Osteoblast (primary cell): ENCODE measurements at regions not wholly inside any gene's neighbourhood (a gene's known extent, or its start where the extent isn't known, plus 50 kb on each side); places are given as distances from the start of the nearest gene placed in this dataset.

ENCODE experiments used
- DNase-seq: peaks from one replicate; pipeline ENCODE4 v3.0.0; 2011; ENCODE audit warnings: low spot score, mixed read lengths; ENCODE audit not compliant: insufficient read length; ENCODE audit errors: missing footprints
- H2AFZ ChIP-seq: 2 replicates; pipeline ENCODE4 v1.6.0; 2011; ENCODE audit warnings: mild to moderate bottlenecking, low read length
- H3K27ac ChIP-seq: 2 replicates; pipeline ENCODE4 v1.5.1; 2011; ENCODE audit warnings: mild to moderate bottlenecking, low read depth, low read length, moderate library complexity
- H3K27me3 ChIP-seq: 2 replicates; pipeline ENCODE4 v1.6.0; 2012; ENCODE audit warnings: mild to moderate bottlenecking, control low read depth, inconsistent platforms, low read length, moderate library complexity; ENCODE audit not compliant: insufficient read depth
- H3K36me3 ChIP-seq: 2 replicates; pipeline ENCODE4 v1.5.1; 2011; ENCODE audit warnings: mild to moderate bottlenecking, low read length, control low read depth, moderate library complexity; ENCODE audit not compliant: insufficient read depth
- H3K4me1 ChIP-seq: 2 replicates; pipeline ENCODE4 v1.5.1; 2011; ENCODE audit warnings: mild to moderate bottlenecking, low read length, control low read depth, moderate library complexity; ENCODE audit not compliant: insufficient read depth
- H3K4me2 ChIP-seq: 2 replicates; pipeline ENCODE4 v1.6.0; 2011; ENCODE audit warnings: mild to moderate bottlenecking, low read length; ENCODE audit not compliant: insufficient read depth
- H3K4me3 ChIP-seq: fragments of 200-600 bp; sonication (generic); 3 replicates; pipeline ENCODE4 v1.5.1; 2012; ENCODE audit warnings: mild to moderate bottlenecking, low read length, inconsistent platforms; ENCODE audit not compliant: insufficient read depth
- H3K79me2 ChIP-seq: 2 replicates; pipeline ENCODE4 v1.6.0; 2012; ENCODE audit warnings: mild to moderate bottlenecking, low read length, control low read depth, inconsistent platforms; ENCODE audit not compliant: insufficient read depth
- H3K9me3 ChIP-seq: 2 replicates; pipeline ENCODE4 v1.5.1; 2011; ENCODE audit warnings: low read depth, low read length, control low read depth
- H4K20me1 ChIP-seq: 2 replicates; pipeline ENCODE4 v1.6.0; 2012; ENCODE audit warnings: mild to moderate bottlenecking, low read length, control low read depth; ENCODE audit not compliant: insufficient read depth
- TF ChIP-seq, protein P1 (sequence below): IDR thresholded peaks from 2 replicates; pipeline ENCODE4 v1.5.1; 2011; ENCODE audit warnings: mild to moderate bottlenecking, low read depth, low read length, moderate library complexity; ENCODE audit errors: extremely low read depth

DNA sequence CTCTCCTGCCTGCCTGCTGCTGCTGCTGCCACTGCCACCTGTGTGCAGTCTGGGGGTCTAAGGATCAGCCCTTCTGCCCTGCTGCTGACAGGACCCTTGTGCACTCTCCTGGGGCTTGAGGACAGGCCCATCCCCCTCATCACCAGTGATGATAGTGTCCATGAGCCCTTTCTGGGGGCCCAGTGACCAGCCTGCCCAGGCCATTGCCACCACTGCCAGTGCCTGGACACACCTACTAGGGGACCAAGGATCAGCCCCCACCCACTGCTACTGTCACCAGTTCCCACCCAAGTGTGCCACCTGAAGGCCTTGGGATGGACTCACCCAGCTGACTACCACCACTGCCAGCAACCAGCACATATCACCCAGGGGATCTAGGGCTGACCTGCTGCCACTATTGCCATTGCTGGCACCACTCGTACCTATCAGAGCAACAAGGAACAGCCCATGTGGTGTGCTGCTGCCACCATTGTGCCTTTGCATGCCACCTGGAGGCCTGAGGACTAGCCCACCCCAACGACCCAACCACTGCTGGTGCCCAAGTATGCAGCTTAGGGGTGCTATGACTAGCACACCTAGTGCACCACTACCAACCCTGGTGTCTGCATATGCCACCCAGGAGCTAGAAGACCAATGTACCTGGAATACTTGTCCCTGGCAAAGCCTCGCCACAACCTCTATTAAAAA lies 994.3 kb downstream of the PCDH17 start:
- DNase-seq = no peak
- no peak overlapping the region for H2AFZ ChIP-seq
- H3K79me2 ChIP-seq = no peaks in the 10 kb centered on the region
- H3K9me3 ChIP-seq = peaks cover 3% of the 10 kb centered on the region
- TF ChIP-seq, protein P1, sequence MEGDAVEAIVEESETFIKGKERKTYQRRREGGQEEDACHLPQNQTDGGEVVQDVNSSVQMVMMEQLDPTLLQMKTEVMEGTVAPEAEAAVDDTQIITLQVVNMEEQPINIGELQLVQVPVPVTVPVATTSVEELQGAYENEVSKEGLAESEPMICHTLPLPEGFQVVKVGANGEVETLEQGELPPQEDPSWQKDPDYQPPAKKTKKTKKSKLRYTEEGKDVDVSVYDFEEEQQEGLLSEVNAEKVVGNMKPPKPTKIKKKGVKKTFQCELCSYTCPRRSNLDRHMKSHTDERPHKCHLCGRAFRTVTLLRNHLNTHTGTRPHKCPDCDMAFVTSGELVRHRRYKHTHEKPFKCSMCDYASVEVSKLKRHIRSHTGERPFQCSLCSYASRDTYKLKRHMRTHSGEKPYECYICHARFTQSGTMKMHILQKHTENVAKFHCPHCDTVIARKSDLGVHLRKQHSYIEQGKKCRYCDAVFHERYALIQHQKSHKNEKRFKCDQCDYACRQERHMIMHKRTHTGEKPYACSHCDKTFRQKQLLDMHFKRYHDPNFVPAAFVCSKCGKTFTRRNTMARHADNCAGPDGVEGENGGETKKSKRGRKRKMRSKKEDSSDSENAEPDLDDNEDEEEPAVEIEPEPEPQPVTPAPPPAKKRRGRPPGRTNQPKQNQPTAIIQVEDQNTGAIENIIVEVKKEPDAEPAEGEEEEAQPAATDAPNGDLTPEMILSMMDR = no peak
- H3K27me3 ChIP-seq = no peaks in the 10 kb centered on the region
- no peaks in the 10 kb centered on the region for H3K36me3 ChIP-seq
- no peak overlapping the region for H3K27ac ChIP-seq
- H3K4me1 ChIP-seq = no peaks in the 10 kb centered on the region
- H4K20me1 ChIP-seq = no peaks in the 10 kb centered on the region
- H3K4me3 ChIP-seq = no peak overlapping the region
- H3K4me2 ChIP-seq = no peak overlapping the region

DNA sequence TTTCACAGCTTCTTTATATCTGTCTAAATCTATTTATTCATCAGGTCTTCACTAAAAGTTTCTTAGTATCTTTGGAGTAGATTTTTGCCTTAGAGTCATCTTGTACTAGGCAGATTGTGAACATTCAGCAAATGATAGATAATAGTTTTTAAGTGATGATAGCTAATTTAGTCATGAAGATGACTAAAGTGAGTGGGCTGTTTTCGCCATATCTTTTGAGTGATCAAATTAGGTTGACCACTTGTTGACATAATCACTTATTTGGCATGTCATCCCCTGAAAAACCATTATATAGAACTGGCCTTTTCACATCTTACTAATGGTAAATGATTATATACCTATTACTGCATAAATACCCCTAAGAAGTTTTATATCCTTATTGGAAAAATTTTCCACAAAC lies 999.2 kb downstream of the PCDH17 start:
- Histone ChIP-seq H3K4me1 (no peaks in the 10 kb centered on the region), H3K36me3 (no peaks in the 10 kb centered on the region), H3K9me3 (peaks cover 5% of the 10 kb centered on the region), H3K4me2 (no peak overlapping the region), H3K27me3 (no peaks in the 10 kb centered on the region), H2AFZ (no peak overlapping the region), H3K79me2 (no peaks in the 10 kb centered on the region), H3K27ac (no peak overlapping the region), H3K4me3 (no peak overlapping the region), H4K20me1 (no peaks in the 10 kb centered on the region)
- TF ChIP-seq, protein P1 = no peak
- no peak for DNase-seq

DNA sequence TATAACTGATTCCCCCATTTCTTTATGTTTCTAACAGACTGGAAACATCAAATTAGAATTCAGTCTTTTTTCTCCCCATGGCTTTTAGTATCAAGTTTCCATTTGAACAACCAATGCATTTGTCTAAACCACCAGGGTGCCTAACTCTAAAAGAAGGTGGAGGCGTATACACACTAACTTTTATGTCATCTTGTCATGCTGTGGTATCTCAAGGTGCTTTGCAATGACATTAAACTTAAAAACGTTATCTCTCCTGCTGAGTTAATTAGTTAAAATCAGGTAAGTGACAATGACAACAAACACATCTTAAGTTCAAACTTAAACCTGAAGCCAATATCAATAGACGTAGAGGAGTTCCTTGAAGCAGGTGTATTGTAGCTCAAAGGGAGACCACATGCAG lies 1001.7 kb downstream of the PCDH17 start:
- Histone ChIP-seq H3K4me2 (no peak overlapping the region), H3K4me3 (no peak overlapping the region), H2AFZ (no peak overlapping the region), H3K4me1 (no peaks in the 10 kb centered on the region), H3K27ac (no peak overlapping the region), H3K79me2 (no peaks in the 10 kb centered on the region), H4K20me1 (no peaks in the 10 kb centered on the region), H3K36me3 (no peaks in the 10 kb centered on the region), H3K9me3 (peaks cover 1% of the 10 kb centered on the region), H3K27me3 (no peaks in the 10 kb centered on the region)
- DNase-seq = no peak
- TF ChIP-seq, protein P1 = no peak

DNA sequence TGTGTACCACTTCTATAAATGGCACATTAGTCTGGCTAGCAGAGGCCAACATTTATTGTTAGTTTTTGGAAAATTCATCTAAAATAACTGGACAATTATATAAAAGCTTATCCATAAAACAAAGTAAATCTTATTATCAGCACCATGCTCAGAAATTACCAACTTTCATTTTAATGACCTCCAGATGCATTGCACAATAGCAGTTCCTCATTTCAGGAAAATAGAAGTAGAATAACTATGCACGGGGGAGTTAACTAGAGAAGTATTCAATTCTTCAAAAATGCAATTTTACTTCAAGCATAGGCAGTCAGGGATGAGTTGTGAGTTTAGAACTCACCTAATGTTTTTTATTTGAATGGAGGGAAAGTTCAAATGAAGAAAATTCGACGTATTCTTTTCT lies 1023.5 kb downstream of the PCDH17 start:
- Histone ChIP-seq H3K4me3 (no peak overlapping the region), H2AFZ (no peak overlapping the region), H3K27ac (no peak overlapping the region), H3K9me3 (peaks cover 7% of the 10 kb centered on the region), H3K4me1 (no peaks in the 10 kb centered on the region), H3K79me2 (no peaks in the 10 kb centered on the region), H4K20me1 (no peaks in the 10 kb centered on the region), H3K36me3 (no peaks in the 10 kb centered on the region), H3K4me2 (no peak overlapping the region), H3K27me3 (no peaks in the 10 kb centered on the region)
- DNase-seq = no peak
- TF ChIP-seq, protein P1 = no peak
